Neural progenitor cell (in vitro differentiated cells): ENCODE measurements at regions not wholly inside any gene's neighbourhood (a gene's known extent, or its start where the extent isn't known, plus 50 kb on each side); places are given as distances from the start of the nearest gene placed in this dataset.

ENCODE experiments used
- CTCF ChIP-seq: fragments of 200-600 bp; sonication (generic); IDR thresholded peaks from 2 replicates; pipeline ENCODE4 v1.5.1; 2017; ENCODE audit warnings: antibody characterized with exemption, mild to moderate bottlenecking
- EZH2 ChIP-seq: fragments of 200-600 bp; sonication (generic); IDR thresholded peaks from 2 replicates; pipeline ENCODE4 v1.6.1; 2017; ENCODE audit warnings: antibody characterized with exemption, mild to moderate bottlenecking, moderate library complexity
- EZH2phosphoT487 ChIP-seq: fragments of 200-600 bp; sonication (generic); IDR thresholded peaks from 2 replicates; pipeline ENCODE4 v1.6.1; 2017; ENCODE audit warnings: antibody characterized with exemption

GRCh38 chr6:4615231-4615630 lies 161.0 kb upstream of the CDYL start:
- no peak for TF ChIP-seq CTCF
- no peak for TF ChIP-seq EZH2
- TF ChIP-seq EZH2phosphoT487 = no peak
